Spinal cord (tissue), 9 donors: ENCODE measurements at regions not wholly inside any gene's neighbourhood (a gene's known extent, or its start where the extent isn't known, plus 50 kb on each side); places are given as distances from the start of the nearest gene placed in this dataset.

Experiments used
- DNase-seq, 6 donors: peaks; one replicate each; pipeline versions ENCODE4 v3.0.0 to v3.0.0-alpha.2; 2013 to 2015; ENCODE audit warnings: low spot score in 6 of 6, low read depth in 4 of 6
- H3K27ac ChIP-seq: one replicate; pipeline ENCODE4 v1.5.1; 2013; ENCODE audit warnings: low read depth, low read length, control low read depth
- H3K27me3 ChIP-seq: one replicate; pipeline ENCODE4 v1.6.1; 2013; ENCODE audit warnings: low read length; ENCODE audit not compliant: control insufficient read depth, insufficient read depth
- H3K36me3 ChIP-seq: one replicate; pipeline ENCODE4 v1.6.1; 2013; ENCODE audit warnings: low read length; ENCODE audit not compliant: control insufficient read depth, insufficient read depth
- H3K4me1 ChIP-seq: one replicate; pipeline ENCODE4 v1.6.1; 2013; ENCODE audit warnings: low read length; ENCODE audit not compliant: control insufficient read depth, insufficient read depth
- H3K4me3 ChIP-seq: one replicate; pipeline ENCODE4 v1.5.1; 2013; ENCODE audit warnings: low read depth, low read length, control low read depth
- H3K9me3 ChIP-seq: one replicate; pipeline ENCODE4 v1.6.1; 2013; ENCODE audit warnings: low read length; ENCODE audit not compliant: control insufficient read depth, insufficient read depth
- WGBS: methylation state at CpG from one replicate; pipeline ENCODE4 v1.1.5; 2013; ENCODE audit warnings: missing lambda C conversion rate; ENCODE audit not compliant: insufficient coverage; 5-methylcytosine and 5-hydroxymethylcytosine counted together
- donor health status: healthy.

DNA sequence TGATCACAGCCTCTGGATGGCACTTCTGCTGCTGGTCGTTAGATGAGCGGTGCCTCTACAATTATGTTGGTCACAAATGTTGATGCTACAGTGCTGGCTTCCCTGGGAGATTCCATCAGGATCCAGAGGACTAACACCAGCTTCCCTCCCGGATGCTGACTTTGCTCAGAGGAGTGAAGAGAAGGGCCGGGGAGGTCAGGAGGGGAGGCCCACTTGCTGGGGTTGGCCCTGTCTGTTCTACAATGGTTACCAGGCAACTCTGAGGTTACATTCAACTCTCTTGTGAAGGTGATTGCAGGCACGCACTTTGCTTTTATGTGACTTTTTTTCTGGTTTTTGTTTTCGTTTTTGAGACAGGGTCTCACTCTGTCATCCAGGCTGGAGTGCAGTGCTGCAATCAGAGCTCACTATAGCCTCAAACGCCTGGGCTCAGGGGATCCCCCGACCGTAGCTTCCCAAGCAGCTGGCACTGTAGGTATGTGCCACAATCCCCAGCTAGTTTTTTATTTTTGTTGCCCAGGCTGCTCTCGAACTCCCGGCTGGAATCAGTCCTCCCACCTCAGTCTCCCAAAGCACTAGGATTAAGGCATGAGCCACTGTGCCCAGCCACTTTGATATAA, 112.5 kb downstream of the ADSS2 start:
- no peaks in the 10 kb centered on the region for H3K9me3 ChIP-seq
- H3K4me1 ChIP-seq, result peaks cover 16% of the 10 kb centered on the region
- H3K36me3 ChIP-seq, result no peaks in the 10 kb centered on the region
- no peak overlapping the region for H3K4me3 ChIP-seq
- no peak overlapping the region for H3K27ac ChIP-seq
- DNase-seq, result no peak
- WGBS, result 45% methylated on average over 10 of the region's 11 CpGs
- no peaks in the 10 kb centered on the region for H3K27me3 ChIP-seq

DNA sequence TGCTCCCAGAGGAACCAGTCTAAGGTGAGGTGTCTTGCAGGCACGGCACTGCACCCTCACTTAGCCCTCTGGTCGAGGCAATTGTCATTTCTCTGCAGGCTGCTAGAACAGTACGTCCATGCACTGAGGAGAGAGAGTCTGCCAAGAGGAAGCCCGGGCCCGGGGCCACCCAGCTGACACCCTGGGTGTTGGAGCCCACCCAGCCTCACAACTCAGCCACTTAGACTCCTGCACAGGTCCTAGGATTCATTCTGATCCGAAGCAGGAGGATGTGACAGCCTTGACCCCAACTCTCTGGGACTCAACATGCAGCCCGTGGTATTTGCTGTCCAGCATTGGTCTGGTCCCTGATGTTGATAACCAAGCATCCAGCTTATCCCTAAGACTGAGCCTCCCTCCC, 111.9 kb downstream of the ADSS2 start:
- Histone ChIP-seq H3K9me3 (no peaks in the 10 kb centered on the region), H3K36me3 (no peaks in the 10 kb centered on the region), H3K27ac (no peak overlapping the region), H3K4me3 (no peak overlapping the region), H3K27me3 (no peaks in the 10 kb centered on the region), H3K4me1 (peaks cover 16% of the 10 kb centered on the region)
- WGBS, result 70% methylated on average over 7 of the region's 7 CpGs
- DNase-seq, result no peak

DNA sequence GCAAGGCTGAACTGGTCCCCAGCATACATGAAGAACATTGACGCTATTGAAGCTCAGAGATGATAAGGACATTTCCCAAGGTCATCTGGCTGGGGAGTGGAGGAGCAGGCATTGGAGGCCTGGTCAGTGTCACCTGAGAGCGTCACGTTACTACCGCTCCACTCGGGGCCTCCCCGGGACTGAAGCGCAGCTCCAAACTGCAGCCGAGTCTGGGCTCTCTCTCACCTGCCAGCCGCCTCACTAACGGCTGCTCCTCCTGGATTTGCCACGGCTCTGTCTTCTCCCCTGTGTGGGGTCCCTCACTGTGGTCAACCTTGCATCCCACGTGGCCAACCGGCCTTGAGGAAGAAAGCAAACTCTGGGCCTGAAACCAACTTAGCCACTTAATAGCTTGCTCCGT, 111.3 kb downstream of the ADSS2 start:
- WGBS, result 89% methylated on average over 13 of the region's 14 CpGs
- no peak overlapping the region for H3K4me3 ChIP-seq
- no peaks in the 10 kb centered on the region for H3K27me3 ChIP-seq
- DNase-seq, result no peak
- H3K9me3 ChIP-seq, result no peaks in the 10 kb centered on the region
- no peaks in the 10 kb centered on the region for H3K36me3 ChIP-seq
- no peak overlapping the region for H3K27ac ChIP-seq
- peaks cover 16% of the 10 kb centered on the region for H3K4me1 ChIP-seq

DNA sequence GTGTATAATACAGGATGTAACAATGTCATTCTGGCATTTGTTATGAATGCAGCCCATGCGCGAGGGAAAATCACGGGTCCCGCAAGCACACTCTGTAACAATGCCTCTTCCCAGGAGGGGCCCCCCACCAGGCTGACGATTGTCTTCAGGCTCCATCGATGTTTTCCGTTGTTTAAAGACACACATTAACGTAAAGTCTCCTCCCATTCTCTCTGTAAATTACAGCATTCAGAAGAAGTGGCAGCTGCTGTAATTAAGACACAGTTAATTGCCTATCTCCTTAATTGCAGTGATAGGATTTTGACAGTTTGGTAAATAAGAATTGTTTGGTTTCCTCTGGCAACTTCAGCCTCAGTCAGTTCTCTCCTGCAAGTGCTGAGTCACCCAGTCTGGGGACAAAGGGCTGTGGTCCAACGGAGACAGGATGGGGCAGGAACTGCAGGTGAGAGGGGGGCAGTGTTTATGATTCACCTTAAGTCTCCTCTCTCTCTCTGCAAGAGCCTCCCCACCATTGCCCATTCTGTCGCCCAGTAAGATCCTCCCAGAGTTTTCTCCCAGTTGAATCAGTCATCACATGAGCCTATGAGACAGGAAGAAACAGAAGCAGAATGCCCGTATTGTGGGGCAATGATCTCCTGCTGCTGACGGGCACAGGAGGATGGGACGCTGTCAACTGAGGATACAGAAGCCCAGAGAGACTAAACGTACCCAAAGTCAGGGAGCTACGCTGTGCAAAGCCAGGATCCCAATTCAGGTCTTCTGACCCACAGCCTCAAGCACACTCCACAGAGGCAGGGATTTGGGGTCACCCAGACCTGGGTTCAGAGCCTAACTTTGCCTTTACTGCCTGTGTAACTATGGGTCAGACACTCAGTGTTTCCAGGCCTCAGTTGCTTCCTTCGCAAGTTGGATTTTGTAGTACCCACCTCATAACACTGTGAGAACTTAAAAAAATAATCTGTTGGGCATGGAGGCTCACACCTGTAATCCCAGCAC, 110.0 kb downstream of the ADSS2 start:
- no peaks in the 10 kb centered on the region for H3K36me3 ChIP-seq
- no peaks in the 10 kb centered on the region for H3K27me3 ChIP-seq
- H3K4me1 ChIP-seq, result peaks cover 16% of the 10 kb centered on the region
- no peaks in the 10 kb centered on the region for H3K9me3 ChIP-seq
- 22% methylated on average over 11 of the region's 16 CpGs for WGBS
- peak in 2 of 6 donors; percentile 54 to 84 for DNase-seq
- no peak overlapping the region for H3K4me3 ChIP-seq
- no peak overlapping the region for H3K27ac ChIP-seq

- H3K9me3 ChIP-seq, result no peaks in the 10 kb centered on the region
- no peak overlapping the region for H3K27ac ChIP-seq
- peaks cover 15% of the 10 kb centered on the region for H3K4me1 ChIP-seq
- WGBS, result 96% methylated on average over 6 of the region's 6 CpGs
- H3K4me3 ChIP-seq, result no peak overlapping the region
- H3K36me3 ChIP-seq, result no peaks in the 10 kb centered on the region
- no peak for DNase-seq
- H3K27me3 ChIP-seq, result no peaks in the 10 kb centered on the region
These were observed 107.7 kb downstream of the ADSS2 start for GRCh38 chr1:244344001-244344400.

GRCh38 chr1:244346972-244347618, 104.6 kb downstream of the ADSS2 start:
- Histone ChIP-seq H3K4me3 (no peak overlapping the region), H3K27me3 (no peaks in the 10 kb centered on the region), H3K4me1 (peaks cover 2% of the 10 kb centered on the region), H3K36me3 (no peaks in the 10 kb centered on the region), H3K27ac (no peak overlapping the region), H3K9me3 (no peaks in the 10 kb centered on the region)
- WGBS, result 100% methylated on average over 4 of the region's 6 CpGs
- no peak for DNase-seq

DNA sequence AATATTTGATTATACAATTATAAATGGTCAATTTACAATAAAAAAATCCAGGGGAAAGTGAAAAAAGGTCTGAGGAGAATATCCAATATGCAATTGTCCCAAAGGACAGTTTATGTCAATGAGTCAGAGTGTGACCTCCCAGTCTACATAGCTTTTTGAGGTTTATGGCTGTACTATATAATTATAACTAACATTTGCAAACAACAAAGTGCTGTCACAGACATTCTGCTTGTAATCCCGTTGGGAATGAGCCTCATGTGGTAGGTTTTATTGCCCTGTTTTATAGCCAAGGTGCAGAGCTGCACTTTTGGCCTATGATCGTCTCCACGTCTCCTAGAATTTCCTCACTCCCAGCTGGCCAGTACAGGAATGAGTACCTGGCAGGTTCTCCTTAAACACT, 103.8 kb downstream of the ADSS2 start:
- Histone ChIP-seq H3K36me3 (no peaks in the 10 kb centered on the region), H3K4me3 (no peak overlapping the region), H3K4me1 (no peaks in the 10 kb centered on the region), H3K27me3 (no peaks in the 10 kb centered on the region), H3K9me3 (no peaks in the 10 kb centered on the region), H3K27ac (no peak overlapping the region)
- no peak for DNase-seq
- WGBS, result 50% methylated on average over 2 of the region's 3 CpGs

- Histone ChIP-seq H3K9me3 (no peaks in the 10 kb centered on the region), H3K27ac (no peak overlapping the region), H3K4me3 (no peak overlapping the region), H3K27me3 (no peaks in the 10 kb centered on the region), H3K4me1 (no peaks in the 10 kb centered on the region), H3K36me3 (no peaks in the 10 kb centered on the region)
- 90% methylated on average over 7 of the region's 8 CpGs for WGBS
- DNase-seq, result no peak
These were observed 102.6 kb downstream of the ADSS2 start for GRCh38 chr1:244349103-244349531.

GRCh38 chr1:244349581-244350001, 102.1 kb downstream of the ADSS2 start:
- Histone ChIP-seq H3K4me3 (no peak overlapping the region), H3K4me1 (no peaks in the 10 kb centered on the region), H3K27ac (no peak overlapping the region), H3K27me3 (no peaks in the 10 kb centered on the region), H3K9me3 (no peaks in the 10 kb centered on the region), H3K36me3 (no peaks in the 10 kb centered on the region)
- no peak for DNase-seq
- 25% methylated on average over 8 of the region's 8 CpGs for WGBS
